Liver (tissue), 3 donors: ENCODE measurements at regions not wholly inside any gene's neighbourhood (a gene's known extent, or its start where the extent isn't known, plus 50 kb on each side); places are given as distances from the start of the nearest gene placed in this dataset.

Experiments used
- TAF1 ChIP-seq: conservative IDR thresholded peaks from 2 replicates; pipeline ENCODE4 v1.6.1; 2016; ENCODE audit warnings: antibody characterized with exemption, mild to moderate bottlenecking
- TF ChIP-seq, protein P1 (sequence below): IDR thresholded peaks from 2 replicates; pipeline ENCODE4 v1.6.1; 2016; ENCODE audit warnings: antibody characterized with exemption
- TF ChIP-seq, protein P2 (sequence below): fragments of 150-350 bp; IDR thresholded peaks from 2 replicates; pipeline ENCODE4 v1.5.1; 2017; ENCODE audit warnings: improper control_type of control experiment, low read depth, low read length; ENCODE audit not compliant: missing input control
- donor health status: healthy.
- donor health status: healthy.

DNA sequence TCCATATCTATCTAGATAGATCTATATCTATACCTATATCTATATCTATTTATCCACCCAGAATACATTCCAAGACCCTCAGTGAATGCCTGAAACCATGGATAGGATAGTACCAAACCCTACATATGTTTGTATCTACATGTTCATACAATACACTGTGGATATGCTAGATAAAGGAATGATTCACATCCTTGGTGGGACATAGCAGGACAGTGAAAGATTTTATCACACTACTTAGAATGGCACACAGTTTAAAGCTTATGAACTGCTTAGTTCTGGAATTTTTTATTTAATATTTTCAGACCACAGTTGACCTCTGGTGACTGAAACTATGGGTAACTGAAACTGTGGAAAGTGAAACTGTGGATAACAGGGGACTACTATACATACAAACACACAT, 198.8 kb upstream of the TTC14 start:
- TF ChIP-seq TAF1 = no peak
- TF ChIP-seq, protein P1, sequence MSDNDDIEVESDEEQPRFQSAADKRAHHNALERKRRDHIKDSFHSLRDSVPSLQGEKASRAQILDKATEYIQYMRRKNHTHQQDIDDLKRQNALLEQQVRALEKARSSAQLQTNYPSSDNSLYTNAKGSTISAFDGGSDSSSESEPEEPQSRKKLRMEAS = no peak
- TF ChIP-seq, protein P2, sequence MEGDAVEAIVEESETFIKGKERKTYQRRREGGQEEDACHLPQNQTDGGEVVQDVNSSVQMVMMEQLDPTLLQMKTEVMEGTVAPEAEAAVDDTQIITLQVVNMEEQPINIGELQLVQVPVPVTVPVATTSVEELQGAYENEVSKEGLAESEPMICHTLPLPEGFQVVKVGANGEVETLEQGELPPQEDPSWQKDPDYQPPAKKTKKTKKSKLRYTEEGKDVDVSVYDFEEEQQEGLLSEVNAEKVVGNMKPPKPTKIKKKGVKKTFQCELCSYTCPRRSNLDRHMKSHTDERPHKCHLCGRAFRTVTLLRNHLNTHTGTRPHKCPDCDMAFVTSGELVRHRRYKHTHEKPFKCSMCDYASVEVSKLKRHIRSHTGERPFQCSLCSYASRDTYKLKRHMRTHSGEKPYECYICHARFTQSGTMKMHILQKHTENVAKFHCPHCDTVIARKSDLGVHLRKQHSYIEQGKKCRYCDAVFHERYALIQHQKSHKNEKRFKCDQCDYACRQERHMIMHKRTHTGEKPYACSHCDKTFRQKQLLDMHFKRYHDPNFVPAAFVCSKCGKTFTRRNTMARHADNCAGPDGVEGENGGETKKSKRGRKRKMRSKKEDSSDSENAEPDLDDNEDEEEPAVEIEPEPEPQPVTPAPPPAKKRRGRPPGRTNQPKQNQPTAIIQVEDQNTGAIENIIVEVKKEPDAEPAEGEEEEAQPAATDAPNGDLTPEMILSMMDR = no peak
